ENCODE measurements at regions not wholly inside any gene's neighbourhood (a gene's known extent, or its start where the extent isn't known, plus 50 kb on each side); places are given as distances from the start of the nearest gene placed in this dataset.
"Not testable (repeated sequence)": the region's sequence is repeated elsewhere in the genome, so short reads cannot be mapped to it uniquely, and the experiment has no call there.

DNA sequence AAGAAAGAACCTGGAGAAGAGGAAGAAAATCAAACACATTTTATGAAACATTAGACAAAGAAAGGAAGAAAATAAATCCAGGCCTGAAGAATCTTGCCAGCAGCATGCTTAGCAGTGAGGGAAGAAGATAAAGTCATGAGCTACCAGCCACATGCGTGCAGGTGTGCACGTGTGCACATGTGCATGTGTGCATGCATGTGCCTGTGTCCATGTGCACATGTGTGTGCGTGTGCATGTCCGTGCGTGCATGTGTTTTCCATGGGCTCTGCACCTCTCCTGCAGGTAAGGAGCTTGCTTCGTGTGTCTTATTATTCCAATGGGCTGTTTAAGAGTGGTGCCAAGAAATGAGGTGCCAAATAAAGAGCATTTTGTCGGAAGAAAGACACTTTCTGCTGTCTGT, 322.2 kb downstream of the FGFR2 start:
- no peak for DNase-seq

DNA sequence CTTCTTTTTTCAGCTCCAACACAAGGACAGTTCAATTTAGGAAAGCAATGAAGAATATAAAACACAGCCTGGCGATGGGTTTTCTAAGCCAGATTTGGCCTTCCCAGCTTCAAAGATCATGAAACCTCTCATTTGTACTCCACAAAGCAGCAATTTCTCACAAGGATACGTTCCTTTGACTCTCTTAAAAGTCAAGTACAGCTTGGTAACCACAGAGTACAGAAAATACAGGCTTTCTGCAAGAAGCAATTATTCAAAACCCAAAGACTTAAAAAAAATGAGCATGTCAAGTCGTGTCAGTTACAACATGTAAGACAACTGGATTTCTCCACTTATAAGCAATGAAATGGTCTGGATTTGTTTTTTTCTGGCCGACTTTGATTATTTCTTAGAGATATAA, 321.4 kb downstream of the FGFR2 start:
- no peak for DNase-seq

DNA sequence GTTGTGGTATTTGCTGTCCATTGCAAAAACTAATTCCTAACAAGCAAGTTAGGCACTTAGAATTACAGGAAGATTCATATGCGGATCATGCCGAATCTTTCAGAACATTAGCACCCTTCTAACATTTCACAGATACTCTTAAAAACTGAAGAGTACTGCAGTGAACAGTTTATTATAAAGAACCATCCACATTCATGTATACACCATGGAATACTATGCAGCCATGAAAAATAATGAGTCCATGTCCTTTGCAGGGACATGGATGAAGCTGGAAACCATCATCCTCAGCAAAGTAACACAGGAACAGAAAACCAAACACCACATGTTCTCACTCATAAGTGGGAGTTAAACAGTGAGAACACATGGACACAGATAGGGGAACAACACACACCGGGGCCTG, 319.9 kb downstream of the FGFR2 start:
- DNase-seq = not testable (repeated sequence)

DNA sequence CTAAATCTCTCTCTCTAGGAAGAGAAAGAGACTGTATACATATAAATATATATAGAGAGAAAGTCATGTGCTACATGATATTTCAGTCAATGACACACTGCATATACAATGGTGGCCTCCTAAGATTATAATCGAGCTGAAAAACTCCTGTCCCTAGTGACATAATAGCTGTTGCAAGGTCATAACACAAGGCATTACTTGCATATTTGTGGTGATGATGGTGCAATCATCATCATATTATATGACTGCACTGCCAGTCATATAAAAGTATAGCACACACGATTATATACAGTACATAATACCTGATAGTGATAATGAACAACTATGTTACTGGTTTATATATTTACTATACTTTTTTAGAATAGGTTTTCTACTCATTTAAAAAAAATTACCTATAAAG, 316.7 kb downstream of the FGFR2 start:
- DNase-seq = no peak

DNA sequence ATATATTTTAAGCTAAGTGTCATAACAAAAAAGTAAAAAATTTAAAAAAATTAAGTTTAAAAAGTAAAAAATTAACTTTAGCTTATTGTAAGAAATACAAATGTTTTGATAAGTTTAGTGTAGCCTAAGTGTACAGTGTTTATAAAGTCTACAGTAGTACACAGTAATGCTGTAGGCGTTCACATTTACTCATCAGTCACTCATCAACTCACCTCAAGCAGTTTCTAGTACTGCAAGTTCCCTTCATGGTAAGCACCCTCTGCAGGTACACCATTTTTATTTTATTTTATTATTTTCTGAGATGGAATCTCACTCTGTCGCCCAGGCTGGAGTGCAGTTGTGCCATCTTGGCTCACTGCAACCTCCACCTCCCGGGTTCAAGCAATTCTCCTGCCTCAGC, 316.0 kb downstream of the FGFR2 start:
- no peak for DNase-seq

DNA sequence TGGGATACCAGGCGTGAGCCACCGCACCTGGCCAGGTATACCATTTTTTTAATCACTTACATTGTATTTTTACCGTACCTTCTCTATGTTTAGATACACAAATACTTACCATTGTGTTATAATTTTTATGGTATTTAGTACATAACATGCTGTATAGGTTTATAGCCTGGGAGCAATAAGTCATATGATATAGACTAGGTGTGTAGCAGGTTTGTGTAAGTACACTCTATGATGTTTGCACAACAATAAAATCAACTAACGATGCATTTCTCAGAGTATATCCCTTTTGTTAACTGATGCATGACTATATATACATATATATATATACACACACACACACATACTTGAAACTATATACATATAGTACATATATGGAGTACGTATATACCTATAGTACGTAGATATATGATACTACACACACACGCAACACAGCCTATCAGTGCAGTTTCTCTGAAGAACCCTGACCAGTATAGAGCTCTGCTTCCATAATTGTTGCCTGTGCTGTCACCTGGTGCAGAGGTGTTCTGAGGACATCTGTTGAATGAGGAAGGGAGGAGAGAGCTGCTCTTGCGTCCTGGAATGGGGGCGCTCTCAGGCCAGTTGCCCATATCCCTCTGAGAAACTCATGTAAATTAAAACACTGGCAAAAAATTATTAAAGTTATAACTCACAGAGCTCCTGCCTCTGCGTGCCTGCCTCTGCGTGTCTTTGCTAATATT, 315.3 kb downstream of the FGFR2 start:
- no peak for DNase-seq

DNA sequence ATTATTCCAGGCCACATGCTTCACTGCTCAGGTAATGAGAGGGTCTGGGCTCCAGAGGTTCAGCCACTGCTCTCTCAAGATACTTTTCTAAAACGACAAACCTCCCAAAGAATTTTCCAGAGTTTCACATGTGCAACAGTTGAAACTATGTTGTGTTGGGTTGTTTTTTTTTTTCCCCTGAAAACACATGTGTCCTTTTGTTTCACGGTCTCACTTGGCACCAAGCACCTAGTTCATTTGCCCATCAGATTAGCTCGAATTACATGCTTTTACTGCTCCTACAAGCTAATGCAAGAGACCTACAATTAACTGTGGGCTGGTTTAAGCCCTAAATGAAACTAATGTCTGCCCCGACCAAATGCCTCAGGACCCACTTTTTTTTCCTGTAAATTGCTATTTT, 313.3 kb downstream of the FGFR2 start:
- peak; percentile 69 for DNase-seq

DNA sequence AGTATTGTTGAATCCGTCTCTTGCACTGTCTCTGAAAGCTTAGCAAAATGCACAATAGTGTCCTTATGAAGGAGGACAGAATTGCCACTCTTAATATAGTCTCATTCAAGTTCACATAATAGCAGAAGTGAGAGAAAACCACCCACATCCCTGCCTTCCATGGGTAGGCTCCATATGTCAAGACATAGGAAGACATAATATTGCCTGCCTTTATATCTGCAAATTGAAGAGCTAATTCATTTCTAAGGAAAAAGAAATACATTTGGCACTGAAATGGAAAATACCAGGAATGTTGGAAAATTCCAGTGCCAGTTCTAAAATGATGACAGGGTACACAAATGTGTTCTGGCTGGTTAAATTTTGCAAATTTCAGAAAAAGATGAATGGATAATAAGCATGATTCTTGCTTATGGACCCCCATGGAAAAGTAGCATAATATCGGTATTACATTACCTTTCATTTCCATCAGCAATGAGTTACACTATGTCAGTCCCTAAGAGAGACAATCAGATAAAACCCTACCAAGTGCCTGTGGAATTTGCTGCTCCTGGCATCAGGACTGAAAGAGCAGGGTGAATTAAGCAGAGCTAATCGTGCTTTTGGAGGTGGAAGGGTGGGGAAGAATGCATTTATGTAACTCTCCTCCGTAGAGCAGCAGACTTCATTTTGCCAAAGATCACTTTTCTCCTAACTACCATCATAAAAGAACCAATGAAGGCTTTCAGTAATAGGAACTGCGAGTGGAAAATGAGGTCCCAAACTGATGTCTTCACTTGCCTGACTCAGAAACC, 312.6 kb downstream of the FGFR2 start:
- DNase-seq = no peak

DNA sequence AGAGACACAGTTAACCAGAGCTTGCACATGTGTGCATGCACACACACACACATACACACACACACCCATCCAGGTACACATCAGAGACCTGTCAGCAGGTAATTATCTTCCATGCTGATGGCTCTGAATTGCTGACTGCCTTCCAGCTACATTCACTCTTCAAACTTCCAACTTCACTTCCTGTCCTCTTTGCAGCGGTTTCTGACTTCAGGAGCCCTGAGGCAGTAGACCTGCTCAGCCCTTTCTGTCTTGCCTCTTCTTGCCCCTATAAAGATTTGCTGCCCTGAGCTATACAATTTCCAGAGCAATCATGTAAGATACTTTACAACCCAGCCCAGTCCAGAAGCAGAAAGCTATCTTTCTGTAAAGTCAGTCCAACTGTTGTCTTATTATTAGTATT, 310.2 kb downstream of the FGFR2 start:
- DNase-seq = no peak

DNA sequence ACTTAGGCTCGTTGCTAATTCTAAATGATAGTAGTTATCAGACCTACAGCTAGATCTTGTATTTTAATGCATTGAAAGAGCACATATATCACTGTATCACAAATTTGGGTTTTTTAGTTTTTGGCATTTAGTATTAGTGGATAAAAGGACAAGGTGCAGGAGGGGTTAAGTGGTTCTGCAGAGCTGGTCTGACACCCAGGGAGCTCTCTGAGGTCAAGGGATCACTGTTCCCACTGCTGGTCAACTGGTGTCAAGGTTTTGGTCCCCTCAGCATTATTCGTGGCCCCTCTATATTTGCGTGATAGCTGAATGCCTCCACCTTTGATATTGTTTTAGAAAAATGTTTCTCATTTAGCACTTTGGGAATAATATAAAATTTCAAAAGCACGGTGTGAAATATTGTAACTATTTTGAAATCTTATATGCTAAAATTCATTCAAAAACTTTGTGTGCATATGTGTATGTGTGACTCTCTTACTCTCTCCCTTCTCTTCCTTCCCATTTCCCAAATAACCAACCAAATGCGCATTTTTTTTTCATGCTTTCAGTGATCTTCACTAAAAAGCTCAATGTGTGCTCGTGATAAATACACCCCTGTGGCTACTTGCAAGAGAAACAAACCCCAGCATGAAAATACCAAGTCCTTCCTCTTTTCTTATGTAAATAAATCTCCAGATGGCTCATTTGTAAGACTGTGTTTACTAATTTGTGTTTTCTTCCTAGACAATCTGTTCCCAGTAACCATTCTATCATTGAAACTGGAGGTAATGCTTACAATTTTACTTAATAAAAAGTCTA, 309.2 kb downstream of the FGFR2 start:
- no peak for DNase-seq

DNA sequence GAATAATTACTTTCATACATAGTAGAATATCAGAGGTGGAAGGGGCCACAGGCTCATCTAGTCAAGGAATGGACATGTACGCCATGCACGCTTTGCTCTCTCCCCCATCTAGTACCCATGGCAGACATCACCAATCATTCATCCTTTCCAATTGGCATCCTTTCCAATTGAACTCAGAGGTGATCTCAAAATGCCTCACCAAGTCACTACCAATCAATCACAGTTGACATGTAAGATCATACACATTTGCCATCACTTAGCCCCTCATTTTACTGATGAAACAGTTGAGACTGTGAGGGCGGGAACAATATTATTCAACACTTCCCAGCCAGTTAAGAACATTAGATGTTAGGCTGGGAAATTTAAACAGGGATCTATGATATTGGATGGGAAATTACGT, 308.4 kb downstream of the FGFR2 start:
- DNase-seq = no peak

DNA sequence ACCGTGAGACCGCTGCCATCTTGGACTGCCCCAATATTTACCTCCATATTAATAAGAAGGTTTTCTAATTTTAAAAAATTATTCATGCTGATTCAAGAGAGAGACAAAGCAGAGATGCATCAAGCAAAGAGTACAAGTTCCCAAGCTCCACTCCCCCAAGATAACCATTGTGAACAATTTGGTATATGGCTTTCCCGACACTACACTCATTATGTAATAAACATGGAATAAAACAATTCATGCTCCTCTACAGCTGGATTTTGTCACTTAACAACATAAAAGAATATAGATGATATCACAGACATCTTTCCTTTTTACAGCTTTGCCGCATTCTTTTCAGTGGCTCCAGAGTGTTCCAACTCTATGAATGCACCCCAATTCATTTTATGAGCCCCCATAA, 307.6 kb downstream of the FGFR2 start:
- DNase-seq = no peak

DNA sequence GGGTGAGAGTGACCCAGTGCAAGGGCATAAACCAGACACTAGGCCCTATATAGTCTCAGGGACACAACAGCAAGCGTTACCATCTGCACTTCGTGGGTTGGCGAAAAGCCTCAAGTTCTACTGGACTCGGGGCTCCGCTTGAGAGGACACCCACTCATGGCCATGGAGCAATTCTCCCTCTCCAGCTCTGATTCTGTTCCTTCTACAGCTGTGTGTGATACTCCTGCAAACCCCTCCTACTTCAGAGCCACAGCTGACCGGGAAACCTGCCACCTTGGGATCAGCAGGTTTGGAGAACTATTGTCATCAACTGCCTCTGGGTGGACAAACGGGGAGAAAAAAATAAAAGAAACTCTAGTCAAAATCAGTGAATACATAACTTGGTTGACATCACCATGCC, 306.9 kb downstream of the FGFR2 start:
- no peak for DNase-seq

DNA sequence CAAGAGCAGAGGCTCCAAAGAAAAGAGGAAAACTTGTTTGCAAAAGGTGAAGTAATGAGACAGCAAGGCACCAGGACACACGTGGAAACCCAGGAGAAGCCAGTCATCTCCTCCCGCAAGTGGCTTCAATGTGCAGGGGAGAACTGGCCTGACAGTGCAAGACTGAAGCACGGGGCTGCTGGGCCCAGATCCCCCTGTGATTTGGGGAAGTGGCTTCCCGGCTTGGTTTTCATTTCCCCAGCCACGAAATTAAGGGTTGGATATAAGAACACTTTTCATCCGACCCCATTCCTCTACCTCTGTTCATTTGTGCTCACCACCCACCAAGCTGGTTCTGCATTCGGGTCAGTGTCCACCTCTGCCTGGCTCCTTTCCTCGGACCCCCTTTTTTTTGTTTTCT, 306.4 kb downstream of the FGFR2 start:
- no peak for DNase-seq

DNA sequence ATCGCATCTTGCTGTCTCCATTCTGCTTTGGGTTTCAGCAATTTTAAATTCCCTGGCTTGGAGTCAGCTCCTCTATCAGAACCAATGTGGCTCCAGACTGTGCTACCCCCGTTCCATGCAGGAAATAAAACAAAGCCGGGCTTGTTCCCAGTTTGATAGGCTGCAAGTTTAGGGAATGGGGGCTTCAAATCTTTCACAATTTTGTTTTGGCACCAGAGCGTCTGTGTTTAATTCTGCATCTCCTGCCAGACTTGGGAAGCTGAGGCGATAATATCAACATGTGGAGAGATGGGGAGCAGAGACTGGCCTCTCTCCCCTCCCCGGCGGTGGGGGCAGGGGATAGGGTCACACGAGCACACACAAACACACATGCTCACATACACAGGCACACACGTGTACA, 305.9 kb downstream of the FGFR2 start:
- DNase-seq = no peak

DNA sequence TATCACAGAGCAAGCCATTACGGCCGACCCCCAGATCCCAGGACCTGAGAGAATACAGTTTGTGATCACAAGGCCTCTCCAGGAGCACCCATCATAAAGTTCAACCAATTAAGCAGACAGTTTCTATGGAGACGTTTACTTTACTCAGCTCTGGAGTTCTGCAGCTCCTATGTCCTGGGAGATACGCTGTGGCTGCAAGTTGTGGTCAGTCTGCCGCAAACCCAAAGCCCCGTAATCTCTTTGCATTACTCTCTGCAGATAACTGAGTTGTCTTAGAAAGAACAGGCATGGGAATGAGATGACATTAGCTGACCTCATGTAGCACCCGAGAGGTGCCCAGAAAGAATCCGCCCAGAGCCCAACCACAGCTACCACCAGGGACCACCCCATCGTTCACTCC, 305.1 kb downstream of the FGFR2 start:
- no peak for DNase-seq

DNA sequence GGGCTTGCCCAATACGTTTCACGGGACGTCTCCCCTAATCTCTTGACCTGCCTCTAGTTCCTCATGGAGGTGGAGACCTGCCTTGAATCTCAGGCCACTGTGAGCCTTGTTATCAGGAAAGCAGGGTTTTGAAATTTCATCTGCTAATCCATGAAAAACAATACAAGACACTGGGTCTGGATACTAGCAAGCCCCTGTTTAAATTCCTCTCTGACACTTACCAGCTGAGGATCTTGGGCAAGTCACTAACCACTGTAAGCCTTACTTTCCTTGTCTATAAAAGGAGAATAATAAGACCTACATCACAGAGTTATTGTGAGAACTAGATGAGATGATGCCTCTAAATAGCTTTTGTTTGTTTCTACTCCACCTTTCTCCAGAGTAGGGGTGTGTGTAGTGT, 303.6 kb downstream of the FGFR2 start:
- no peak for DNase-seq

DNA sequence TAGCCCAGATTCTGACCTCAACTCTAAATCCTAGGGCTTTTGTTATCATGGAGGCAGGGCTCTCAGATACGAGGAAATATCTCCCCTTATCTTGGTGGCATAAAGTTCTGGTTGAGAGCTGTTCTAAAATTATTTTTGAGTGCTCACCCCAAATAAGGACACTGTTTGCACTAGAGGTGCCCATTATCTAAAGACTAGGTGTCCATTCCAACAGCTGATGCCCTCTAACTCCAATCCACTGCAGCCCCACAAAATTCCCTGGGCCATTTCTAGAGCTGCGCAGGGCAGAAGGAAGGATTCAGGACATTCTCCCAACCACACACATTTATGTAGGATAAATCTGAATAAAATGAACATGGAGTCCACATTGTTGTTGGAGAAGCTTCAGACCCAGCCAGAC, 301.9 kb downstream of the FGFR2 start:
- DNase-seq = no peak

DNA sequence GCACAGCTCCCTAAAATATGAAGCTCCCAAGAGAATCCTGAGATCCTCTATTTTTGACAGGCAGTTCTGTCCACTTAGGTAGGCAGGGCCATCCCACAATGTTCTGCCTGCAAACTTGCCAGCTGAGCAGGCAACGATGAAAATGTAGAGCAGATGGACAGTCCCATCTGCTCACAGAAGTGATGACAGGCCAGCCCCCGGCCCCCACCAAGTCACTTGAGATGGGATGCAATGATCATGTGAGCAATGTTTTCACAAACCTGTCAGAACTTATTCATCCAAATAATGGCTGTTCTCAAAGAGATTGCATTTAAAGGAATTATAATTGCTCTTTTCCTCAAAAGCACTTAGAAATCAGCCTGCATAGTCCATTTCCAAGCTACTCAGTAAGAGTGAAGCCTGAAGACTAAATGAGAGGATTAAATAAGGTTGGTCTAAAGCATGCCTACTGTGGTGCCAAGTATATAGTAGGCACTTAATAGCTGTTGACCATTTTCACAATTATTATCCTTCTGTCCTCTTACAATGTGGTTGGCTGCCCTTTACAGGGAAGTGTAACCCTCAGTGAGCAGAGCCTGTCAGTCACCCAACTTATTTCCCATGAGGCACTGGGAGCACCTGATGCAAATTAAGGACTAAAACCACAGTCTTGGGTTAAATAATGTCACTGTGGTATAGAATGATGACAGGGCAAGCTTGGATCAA, 301.2 kb downstream of the FGFR2 start:
- no peak for DNase-seq

DNA sequence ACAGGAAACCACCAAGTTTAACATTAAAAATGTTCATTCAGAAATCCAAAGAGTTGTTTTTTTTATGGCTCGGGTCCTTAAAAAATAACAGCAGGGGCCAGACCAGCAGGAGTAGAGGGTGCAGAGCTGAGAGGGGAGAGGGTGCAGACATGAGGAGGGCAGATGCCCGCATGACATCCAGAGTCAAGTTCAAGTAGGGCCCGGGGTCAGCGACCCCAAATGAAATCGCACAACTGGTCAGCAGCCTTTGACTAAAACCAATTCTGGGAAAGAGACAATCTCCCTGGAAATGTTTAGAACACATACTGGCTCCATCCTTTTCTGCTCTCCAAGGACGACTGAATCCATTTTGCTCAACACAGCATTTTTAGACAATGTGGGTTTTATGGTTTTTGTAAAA, 297.5 kb downstream of the FGFR2 start:
- no peak for DNase-seq

DNA sequence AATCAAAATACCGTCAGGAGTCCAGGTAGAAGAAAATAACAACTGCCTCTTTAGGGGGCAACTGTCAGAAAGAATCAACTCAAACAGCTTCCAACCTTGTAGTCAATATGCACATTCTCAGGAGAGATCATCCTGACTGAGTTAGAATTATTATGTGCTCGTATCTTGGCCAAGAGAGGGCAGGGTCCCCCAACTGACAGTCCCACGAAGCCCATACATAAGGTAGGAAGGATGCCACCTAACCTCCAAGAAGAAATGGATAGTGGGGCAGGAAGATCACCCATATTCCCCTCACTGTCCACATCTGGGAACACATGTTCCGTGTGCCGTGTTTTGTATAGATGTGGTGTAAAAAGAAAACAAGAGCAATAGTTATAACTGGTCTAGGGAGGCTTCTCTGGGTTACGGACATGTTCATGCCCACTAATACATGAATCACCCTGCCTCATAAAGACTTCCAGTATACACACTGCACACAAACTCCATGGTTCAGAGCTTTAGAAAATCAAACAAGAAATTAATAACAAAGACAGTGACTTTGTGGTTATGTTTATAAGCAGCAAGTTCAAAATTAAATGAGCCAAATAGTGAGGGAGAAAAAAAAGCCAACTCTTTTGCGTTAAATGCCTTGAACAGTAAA, 295.6 kb downstream of the FGFR2 start:
- DNase-seq = no peak
